ENCODE measurements at regions not wholly inside any gene's neighbourhood (a gene's known extent, or its start where the extent isn't known, plus 50 kb on each side); places are given as distances from the start of the nearest gene placed in this dataset.

GRCh38 chr1:239269706-239270105 lies 116.7 kb upstream of the CHRM3 start:
- TF ChIP-seq CTCF (conservative IDR thresholded peaks at IDR 0.05; ENCODE audit: low read length) (no peak), EZH2phosphoT487 (IDR thresholded peaks at IDR 0.05; ENCODE audit: borderline replicate concordance, low read depth, low read length) (no peak)

Measured in OCI-LY7 (cell line).